PC-3 (cell line): ENCODE measurements at regions not wholly inside any gene's neighbourhood (a gene's known extent, or its start where the extent isn't known, plus 50 kb on each side); places are given as distances from the start of the nearest gene placed in this dataset.

Experiments used
- CTCF ChIP-seq: fragments of 300-600 bp; sonication (generic); conservative IDR thresholded peaks from 2 replicates; pipeline ENCODE4 v1.5.1; 2017; ENCODE audit warnings: antibody characterized with exemption, low read depth, mild to moderate bottlenecking, low read length
- EZH2 ChIP-seq: fragments of 300-600 bp; sonication (generic); IDR thresholded peaks from one replicate; pipeline ENCODE4 v1.6.1; 2017; ENCODE audit warnings: antibody characterized with exemption, mild to moderate bottlenecking, low read length; ENCODE audit not compliant: unreplicated experiment
- EZH2phosphoT487 ChIP-seq: fragments of 300-600 bp; sonication (generic); IDR thresholded peaks from 2 replicates; pipeline ENCODE4 v1.6.1; 2018; ENCODE audit warnings: mild to moderate bottlenecking, antibody characterized with exemption, low read length, borderline replicate concordance

DNA sequence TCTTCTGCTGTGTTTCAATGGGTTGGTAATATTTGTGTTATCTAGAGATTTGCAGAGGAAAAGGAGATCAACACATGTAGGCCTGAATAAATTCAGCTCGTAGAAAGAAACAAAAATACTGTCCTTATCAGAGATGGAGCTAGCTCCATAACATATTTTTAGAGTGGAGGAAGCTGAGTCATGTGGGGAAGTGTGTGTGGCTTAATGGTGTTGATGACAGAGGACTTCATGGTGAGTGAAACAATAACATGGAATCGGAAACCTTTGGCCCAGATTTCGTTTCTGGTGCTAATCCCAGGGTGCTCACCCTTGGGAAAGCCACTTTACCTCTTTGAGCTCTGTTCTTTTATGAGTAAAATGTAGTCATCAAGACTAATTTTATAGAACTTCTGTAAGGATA, 825.0 kb downstream of the TLR4 start:
- no peak for TF ChIP-seq CTCF
- no peak for TF ChIP-seq EZH2
- TF ChIP-seq EZH2phosphoT487: no peak
